NCI-H128 (cell line): ENCODE measurements at regions not wholly inside any gene's neighbourhood (a gene's known extent, or its start where the extent isn't known, plus 50 kb on each side); places are given as distances from the start of the nearest gene placed in this dataset.
A peak's percentile ranks its signal among the peaks of the same experiment; 100 is the strongest.

Experiments
- DNase-seq: peaks from one replicate; lab custom pipeline; 2025; ENCODE audit not compliant: unreplicated experiment; lab: John Stamatoyannopoulos, UW

GRCh38 chr7:155962191-155962967, 150.1 kb upstream of the SHH start:
- no peak for DNase-seq

DNA sequence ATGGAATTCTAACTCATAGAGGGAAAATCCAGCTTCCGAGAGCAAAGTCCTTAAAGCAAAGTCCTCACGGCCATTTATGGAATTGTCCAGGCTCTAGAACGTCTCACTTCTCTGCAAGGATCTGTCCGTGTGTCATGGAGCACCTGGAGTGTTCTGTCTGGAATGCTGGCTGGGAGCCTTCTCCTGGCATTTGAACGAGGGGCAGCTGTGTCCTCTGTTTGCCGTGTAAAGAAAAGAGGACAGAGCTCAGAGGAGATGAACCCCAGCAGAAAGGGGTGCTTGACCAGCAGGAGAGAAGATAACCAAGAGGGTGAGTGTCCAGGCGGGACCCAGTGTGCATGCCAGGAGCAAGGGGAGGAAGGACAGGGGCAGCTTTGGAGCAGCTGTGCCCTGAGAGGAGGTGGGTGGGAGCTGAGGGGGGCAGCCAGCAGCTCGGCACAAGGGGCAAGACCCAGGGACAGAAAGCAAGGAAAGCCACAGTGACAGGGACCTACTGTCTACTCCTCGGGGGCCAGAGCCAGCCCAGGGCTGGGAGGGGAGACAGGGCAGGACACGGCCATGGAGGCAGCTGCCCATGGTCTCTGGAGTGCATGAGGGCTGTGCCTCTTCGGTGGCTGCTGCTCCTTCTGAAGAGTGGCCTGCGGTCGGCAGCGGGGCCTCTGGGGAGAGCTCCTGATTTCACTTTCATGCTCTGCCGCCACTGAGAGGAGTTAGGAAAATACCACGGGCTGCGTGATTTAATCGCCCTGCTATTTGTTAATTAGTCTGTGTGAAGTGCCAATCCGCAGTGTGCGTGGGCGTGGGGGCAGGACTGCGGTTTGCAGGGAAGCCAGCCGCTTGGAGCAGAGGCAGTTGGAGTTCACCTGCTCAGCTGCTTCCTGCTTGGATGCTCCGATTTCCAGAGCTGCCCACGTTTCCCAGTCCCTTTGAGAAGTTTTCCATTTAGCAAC, 149.3 kb upstream of the SHH start:
- DNase-seq, result peak; percentile 56

DNA sequence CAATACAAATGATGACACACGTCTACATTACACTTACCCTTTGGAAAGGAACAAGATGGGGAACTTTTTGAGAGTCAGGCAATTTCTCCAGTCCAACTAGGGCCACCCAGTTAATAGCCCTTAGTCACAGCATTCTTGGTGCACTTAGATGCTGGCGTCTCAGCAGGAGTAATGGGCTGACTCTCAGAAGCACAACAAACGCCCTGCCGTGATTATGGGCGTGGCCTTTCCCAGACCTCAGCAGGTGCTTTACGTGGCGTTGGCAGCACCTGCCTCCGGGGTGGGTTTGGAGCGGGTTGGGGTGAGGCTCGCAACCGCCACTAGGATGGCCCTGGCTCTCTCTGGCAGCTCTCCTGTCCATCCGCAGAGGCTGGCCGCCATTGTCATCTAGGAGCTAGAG, 147.6 kb upstream of the SHH start:
- DNase-seq, result peak; percentile 1

GRCh38 chr7:155956977-155957376, 144.7 kb upstream of the SHH start:
- no peak for DNase-seq

GRCh38 chr7:155955367-155955635, 143.0 kb upstream of the SHH start:
- DNase-seq, result no peak

- DNase-seq, result no peak
Observed at GRCh38 chr7:155954550-155955366, 142.5 kb upstream of the SHH start.

DNA sequence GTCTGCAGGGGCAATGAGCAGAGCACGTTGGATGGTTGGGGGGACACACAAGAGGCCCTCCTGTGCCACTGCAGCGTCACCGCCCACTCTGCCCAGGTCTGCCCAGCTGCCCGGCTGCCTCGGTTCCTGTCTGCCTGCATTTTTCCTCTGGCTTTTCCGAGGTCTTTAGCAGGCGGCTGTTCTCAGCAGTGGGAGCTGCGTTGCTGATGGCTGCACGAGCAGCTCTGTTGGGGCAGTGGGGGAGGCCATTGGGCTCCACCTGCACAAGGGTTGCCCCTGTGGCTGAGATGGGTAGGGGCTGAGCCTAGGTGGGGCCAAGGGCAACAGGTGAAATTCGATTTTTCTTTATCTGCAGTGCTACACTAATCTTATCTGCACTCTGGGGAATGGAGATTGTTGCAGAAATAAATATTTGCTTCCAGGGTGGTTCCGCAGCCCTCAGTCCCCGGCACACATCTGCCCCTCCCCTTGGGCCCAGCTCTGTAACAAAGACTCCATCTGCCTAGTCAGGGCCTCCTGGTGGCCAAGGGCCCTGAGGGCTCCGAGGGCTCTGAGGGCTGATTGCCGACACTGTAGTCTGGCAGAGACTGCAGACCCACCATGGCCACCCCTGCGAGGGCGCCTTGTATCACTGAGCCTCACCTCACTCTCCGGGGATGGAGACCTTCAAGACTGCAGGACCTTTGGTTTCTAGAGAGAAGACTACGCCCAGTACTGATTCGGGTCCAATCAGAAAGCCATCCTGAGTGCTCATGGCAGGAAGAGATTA, 141.7 kb upstream of the SHH start:
- DNase-seq, result no peak

GRCh38 chr7:155953501-155953778, 141.2 kb upstream of the SHH start:
- DNase-seq, result no peak

GRCh38 chr7:155951554-155952158, 139.4 kb upstream of the SHH start:
- no peak for DNase-seq

GRCh38 chr7:155950898-155951553, 138.8 kb upstream of the SHH start:
- no peak for DNase-seq

GRCh38 chr7:155948845-155949244, 136.6 kb upstream of the SHH start:
- DNase-seq, result no peak

GRCh38 chr7:155948423-155948822, 136.2 kb upstream of the SHH start:
- no peak for DNase-seq

DNA sequence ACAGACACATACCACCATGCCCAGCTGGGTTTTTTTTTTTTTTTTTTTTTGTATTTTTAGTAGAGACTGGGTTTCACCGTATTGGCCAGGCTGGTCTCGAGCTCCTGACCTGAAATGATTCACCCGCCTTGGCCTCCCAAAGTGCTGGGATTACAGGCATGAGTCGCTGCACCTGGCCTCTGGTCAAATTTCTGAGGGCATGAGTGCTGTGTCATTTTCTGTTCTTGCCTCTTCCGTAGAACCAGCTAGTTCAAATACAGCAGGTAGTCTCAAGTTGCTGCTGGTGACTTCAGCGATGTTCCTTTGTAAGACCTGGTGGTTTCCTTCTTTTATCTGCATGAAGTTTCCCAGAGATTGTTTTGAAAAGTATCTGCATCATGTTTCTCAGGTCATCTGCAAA, 134.8 kb upstream of the SHH start:
- DNase-seq, result no peak

DNA sequence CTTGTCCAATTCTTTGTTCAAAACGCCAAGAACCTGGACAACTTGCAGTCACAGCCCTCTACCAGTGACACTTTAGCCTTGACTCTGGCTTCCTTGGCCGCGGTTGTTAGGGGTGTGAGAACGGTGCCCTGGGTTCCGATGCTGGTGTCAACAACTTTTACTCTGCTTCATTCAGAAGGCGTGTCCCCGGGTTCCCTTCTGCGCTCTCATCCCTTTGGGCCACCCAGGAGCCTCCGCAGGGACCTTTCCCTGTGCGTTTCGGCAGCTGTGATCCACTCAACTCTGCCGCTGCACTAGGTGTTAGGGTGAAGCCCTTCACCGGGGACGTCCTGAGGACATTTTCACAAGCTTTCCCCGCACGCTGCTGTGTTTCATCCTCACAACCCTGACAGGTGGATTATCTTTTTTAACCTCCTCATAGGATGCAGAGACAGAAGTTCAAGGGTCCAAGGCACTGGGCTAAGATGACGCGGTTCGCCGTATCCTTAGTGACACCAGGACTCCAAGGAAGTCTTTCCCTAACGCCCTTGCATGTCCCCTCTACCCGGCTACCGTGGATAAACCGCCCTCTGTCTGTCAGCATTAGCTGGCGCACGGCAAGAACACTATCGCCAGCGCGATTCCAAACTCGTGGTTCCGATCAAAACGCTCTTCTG, 133.5 kb upstream of the SHH start:
- no peak for DNase-seq

DNA sequence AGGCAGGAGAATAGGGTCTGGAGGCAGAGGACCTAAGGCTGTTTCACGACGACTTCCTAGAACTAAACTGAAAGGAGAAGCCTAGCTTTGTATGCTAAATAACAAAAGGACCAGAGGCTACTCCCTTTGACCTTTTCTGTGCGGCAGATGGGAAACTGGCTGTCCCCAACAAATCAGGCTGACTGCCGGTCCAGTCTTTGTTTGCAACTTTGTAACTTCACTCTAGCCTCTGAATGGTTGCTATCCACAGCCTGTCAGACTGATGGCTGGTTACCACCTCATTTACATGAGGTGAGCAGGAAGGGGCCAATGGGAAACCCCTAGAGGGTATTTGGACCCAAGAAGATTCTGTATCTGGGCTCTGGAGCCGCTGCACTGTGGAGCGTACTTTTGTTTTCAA, 132.6 kb upstream of the SHH start:
- no peak for DNase-seq

- DNase-seq, result no peak
Observed at GRCh38 chr7:155943251-155943899, 131.1 kb upstream of the SHH start.

- no peak for DNase-seq
Observed at GRCh38 chr7:155942226-155942950, 130.1 kb upstream of the SHH start.

GRCh38 chr7:155941688-155942087, 129.4 kb upstream of the SHH start:
- DNase-seq, result no peak
